Stimulated activated naive B cell treated with anti-CD40 and anti-IgM and Interleukin-4, amounts not matched to agents 10 μg/mL and 1 μg/mL and 100 μg/mL, for 72 hours (primary cell): ENCODE measurements at regions not wholly inside any gene's neighbourhood (a gene's known extent, or its start where the extent isn't known, plus 50 kb on each side); places are given as distances from the start of the nearest gene placed in this dataset.

Experiments
- ATAC-seq, 2 donors: fragments of 150-1000 bp; cut with Tn5 transposase; replicated peaks; 2 replicates each; pipeline ENCODE4 v1.10.0; 2021; ENCODE audit warnings: moderate library complexity in 1 of 2
- DNase-seq: peaks from one replicate; pipeline ENCODE4 v3.0.0; 2021
- H3K27ac Mint-ChIP-seq: one replicate; pipeline ENCODE4 v1.8.0; 2022; ENCODE audit warnings: mild to moderate bottlenecking, mixed read lengths
- H3K27me3 Mint-ChIP-seq, 2 donors: one replicate each; pipeline ENCODE4 v1.8.0; 2022; ENCODE audit warnings: mixed read lengths in 2 of 2
- H3K36me3 Mint-ChIP-seq, 2 donors: one replicate each; pipeline ENCODE4 v1.8.0; 2022; ENCODE audit warnings: mixed read lengths in 2 of 2, mild to moderate bottlenecking in 1 of 2
- H3K4me1 Mint-ChIP-seq, 2 donors: one replicate each; pipeline ENCODE4 v1.8.0; 2022; ENCODE audit warnings: mixed read lengths in 2 of 2, mild to moderate bottlenecking in 1 of 2
- H3K4me3 Mint-ChIP-seq, 2 donors: one replicate each; pipeline ENCODE4 v1.8.0; 2022; ENCODE audit warnings: mild to moderate bottlenecking in 2 of 2, mixed read lengths in 2 of 2, moderate library complexity in 1 of 2
- H3K9me3 Mint-ChIP-seq, 2 donors: one replicate each; pipeline ENCODE4 v1.8.0; 2022; ENCODE audit warnings: mixed read lengths in 2 of 2, mild to moderate bottlenecking in 1 of 2

DNA sequence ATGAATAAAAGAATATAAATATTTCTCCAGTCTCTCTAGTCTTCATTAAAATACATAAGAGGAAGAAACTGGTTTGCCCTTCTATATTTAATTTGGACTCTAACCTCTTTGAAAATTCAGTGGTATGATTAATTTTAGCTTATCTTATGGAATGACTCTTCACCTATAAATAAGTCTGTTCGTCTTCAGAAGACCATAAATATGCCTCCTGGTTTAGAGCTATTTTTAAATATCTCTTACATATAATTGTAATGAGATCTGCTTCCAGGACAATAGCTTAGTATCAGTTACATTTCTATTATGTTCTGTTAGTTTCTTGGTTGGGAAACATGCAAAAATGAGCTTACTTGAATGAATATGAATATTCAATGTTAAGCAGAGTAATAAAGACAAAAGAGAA is 257.5 kb upstream of the HMGA2 start:
- Mint-ChIP-seq H3K4me3 (no peak overlapping the region), H3K9me3 (peaks cover 4% of the 10 kb centered on the region in 2 donors), H3K27me3 (peaks cover 26% of the 10 kb centered on the region in 2 donors), H3K36me3 (no peaks in the 10 kb centered on the region), H3K27ac (no peak overlapping the region), H3K4me1 (no peaks in the 10 kb centered on the region)
- ATAC-seq: no peak
- DNase-seq: no peak

DNA sequence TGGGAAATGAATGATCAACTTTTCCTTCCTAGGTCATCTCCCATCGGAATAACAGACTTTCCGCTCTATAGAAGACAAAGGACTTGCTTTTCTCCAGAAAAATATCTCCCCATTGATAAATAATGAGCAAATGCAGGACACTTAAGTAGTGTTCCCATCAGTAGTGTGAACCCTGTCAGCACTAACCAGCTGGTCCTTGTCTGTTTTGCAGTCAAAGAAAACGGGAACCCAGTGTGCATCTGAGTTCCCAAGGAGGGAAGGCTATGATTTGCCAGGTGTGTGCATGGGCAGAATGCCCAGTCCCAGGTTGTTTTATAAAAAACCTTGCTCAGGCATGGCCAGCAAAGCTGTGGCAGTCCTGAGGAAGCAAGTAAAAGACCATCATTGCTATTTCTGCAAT is 256.5 kb upstream of the HMGA2 start:
- Mint-ChIP-seq H3K4me1 (no peaks in the 10 kb centered on the region), H3K9me3 (peaks cover 4 to 8% of the 10 kb centered on the region in 2 donors), H3K36me3 (no peaks in the 10 kb centered on the region), H3K27me3 (peaks cover 26% of the 10 kb centered on the region in 2 donors), H3K4me3 (no peak overlapping the region), H3K27ac (no peak overlapping the region)
- ATAC-seq: no peak
- DNase-seq: no peak

DNA sequence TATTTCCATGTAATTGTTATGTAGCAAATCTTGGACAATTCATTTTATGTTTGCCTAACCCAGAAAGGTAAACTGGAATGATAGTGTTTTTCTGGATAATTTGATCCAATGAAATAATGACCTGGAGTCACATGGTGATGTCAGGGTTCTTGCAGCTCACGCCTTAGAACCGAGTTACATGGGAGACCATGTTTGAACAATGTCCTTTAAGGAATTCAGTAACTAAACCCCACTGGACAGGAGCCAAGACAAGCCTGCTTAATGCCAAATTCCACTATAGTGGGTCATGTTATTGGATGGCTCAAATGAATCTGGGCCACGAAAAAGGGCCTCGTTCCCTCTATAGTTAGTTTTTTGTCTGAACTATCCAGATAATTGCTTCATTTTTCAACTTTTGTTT is 255.8 kb upstream of the HMGA2 start:
- Mint-ChIP-seq H3K36me3 (no peaks in the 10 kb centered on the region), H3K4me1 (no peaks in the 10 kb centered on the region), H3K27me3 (peaks cover 21 to 22% of the 10 kb centered on the region in 2 donors), H3K9me3 (peaks cover 8 to 14% of the 10 kb centered on the region in 2 donors), H3K27ac (no peak overlapping the region), H3K4me3 (no peak overlapping the region)
- DNase-seq (no peak), ATAC-seq (no peak)

DNA sequence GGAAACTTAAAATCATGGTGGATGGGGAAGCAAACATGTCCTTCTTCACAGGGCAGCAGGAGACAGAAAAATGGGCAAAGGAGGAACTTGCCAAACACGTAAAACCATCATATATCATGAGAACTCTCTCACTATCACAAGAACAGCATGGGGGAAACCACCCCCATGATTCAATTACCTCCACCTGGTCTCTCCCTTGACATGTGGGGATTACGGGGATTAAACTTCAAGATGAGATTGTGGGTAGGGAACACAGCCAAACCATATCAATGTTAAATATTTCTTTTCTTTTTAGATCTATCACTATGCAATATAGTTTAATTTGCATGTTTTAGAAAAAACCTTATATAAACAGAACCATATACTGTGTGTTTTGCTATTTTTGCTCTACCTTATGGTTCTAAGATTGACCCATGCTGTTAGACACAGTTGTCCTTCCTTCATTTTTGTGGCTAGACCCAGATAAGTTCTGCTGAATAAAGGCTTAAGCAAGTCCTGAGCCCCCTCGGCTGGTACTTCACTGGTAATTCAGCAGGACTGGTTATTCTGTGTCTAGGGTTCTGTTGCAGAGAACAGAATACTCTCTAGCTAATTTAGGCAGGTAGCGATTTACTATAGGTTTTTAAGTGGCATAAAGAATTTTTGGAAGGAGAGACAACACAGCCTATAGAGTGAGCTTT is 253.7 kb upstream of the HMGA2 start:
- H3K36me3 Mint-ChIP-seq: no peaks in the 10 kb centered on the region
- no peak for DNase-seq
- H3K9me3 Mint-ChIP-seq: peaks cover 13 to 23% of the 10 kb centered on the region in 2 donors
- no peak for ATAC-seq
- no peak overlapping the region for H3K4me3 Mint-ChIP-seq
- H3K4me1 Mint-ChIP-seq: no peaks in the 10 kb centered on the region
- peaks cover 14 to 22% of the 10 kb centered on the region in 2 donors for H3K27me3 Mint-ChIP-seq
- no peak overlapping the region for H3K27ac Mint-ChIP-seq

DNA sequence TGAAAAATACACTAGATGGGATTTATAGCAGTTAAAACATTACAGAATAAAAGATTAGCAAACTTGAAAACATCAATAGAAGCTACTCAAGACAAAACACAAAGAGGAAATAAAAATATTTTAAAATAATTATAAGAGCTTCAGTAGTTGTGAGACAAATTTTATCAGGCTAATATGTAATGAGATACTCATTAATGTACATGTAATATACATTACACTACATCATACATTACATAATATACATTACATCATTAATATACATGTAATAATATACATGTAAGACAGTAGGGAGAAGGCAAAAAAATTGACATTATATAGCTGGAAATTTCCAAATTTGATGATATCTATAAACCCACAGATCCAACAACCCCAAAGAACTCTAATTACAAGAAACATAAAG is 249.4 kb upstream of the HMGA2 start:
- no peak for ATAC-seq
- no peak overlapping the region for H3K4me3 Mint-ChIP-seq
- no peaks in the 10 kb centered on the region for H3K36me3 Mint-ChIP-seq
- H3K4me1 Mint-ChIP-seq: no peaks in the 10 kb centered on the region
- peaks cover 15 to 27% of the 10 kb centered on the region in 2 donors for H3K9me3 Mint-ChIP-seq
- no peak for DNase-seq
- H3K27ac Mint-ChIP-seq: no peak overlapping the region
- peaks cover 4 to 7% of the 10 kb centered on the region in 2 donors for H3K27me3 Mint-ChIP-seq

DNA sequence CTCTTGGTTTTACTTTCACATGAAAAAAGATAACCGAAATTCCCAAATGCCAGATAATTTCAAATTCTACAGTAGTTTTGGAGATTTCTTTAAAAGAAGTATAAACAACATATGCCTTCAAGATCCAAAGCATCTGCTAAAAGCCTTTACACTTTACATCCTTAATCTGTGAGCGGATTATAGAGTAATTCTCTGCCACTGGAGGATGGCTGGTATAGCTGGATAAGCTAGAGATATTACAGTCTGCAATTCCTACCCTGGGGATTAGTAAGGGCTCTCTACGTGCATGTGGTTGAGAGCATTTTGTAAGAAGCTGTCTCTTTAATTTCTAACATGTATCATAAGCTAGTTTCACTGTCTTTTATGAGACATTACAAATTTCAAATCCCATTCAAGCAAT is 240.3 kb upstream of the HMGA2 start:
- no peak for ATAC-seq
- no peak overlapping the region for H3K4me3 Mint-ChIP-seq
- DNase-seq: no peak
- no peaks in the 10 kb centered on the region for H3K36me3 Mint-ChIP-seq
- no peak overlapping the region for H3K27ac Mint-ChIP-seq
- no peaks in the 10 kb centered on the region for H3K4me1 Mint-ChIP-seq
- no peaks in the 10 kb centered on the region for H3K27me3 Mint-ChIP-seq
- H3K9me3 Mint-ChIP-seq: peaks cover 0 to 3% of the 10 kb centered on the region in 2 donors

DNA sequence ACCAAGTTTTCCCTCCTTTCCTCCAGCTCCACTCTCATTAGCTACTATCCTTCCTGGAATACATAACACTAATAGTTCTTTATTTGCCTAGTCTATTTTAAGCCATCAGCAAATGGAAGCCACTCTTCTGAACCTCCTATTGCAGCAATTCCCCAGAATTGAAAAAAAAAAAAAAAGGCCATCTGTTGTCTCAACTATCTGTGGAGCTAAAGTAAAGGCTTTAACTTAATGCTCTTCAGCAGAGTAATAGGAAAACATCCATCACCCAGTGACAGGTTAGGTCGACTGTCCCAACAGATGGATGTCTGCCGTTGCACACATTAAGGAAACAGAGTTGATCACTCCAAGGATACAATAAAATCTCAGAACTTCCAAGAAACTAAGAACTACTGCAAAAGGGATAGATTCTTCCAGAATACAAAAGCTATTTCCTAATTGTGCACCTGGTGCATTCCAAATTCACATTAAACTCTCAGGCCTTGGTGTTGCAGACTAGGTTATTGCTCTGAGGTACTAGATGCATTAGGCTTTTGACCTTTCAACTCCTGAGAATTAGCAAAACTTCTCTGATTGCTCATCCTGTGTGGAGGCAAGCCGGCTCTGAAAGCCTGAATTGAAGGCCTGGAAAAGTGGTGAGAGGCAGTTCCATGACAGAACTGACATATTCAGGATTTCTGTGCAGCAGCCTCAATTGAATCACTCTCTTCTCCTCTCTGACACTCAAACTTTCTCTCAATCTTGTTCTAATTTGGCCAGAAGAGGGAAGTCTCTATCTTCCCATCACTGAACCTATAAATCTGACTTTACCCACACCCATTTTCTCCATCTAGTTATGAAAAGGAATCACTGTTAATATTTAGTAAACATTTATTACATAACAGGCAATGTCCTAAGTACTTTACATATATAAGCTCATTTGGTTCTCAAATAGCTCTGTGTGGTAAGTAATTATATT is 238.4 kb upstream of the HMGA2 start:
- H3K27me3 Mint-ChIP-seq: no peaks in the 10 kb centered on the region
- no peaks in the 10 kb centered on the region for H3K9me3 Mint-ChIP-seq
- H3K36me3 Mint-ChIP-seq: no peaks in the 10 kb centered on the region
- ATAC-seq: no peak
- no peak overlapping the region for H3K27ac Mint-ChIP-seq
- no peaks in the 10 kb centered on the region for H3K4me1 Mint-ChIP-seq
- H3K4me3 Mint-ChIP-seq: no peak overlapping the region
- no peak for DNase-seq

DNA sequence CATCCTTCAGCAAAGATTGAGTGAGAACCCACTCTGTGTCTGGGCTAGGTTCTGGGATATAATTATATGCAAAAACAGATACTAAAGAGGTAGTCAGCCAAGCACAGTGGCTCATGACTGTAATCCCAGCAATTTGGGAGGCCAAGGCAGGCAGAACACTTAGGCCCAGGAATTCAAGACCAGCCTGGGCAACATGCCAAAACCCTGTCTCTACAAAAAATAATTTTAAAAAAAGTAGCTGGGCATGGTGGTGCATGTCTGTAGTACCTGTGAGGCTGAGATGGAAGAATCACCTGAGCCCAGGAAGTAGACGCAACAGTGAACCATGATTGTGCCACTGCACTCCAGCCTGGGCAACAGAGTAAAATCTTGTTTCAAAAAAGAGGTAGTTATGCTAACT is 237.5 kb upstream of the HMGA2 start:
- DNase-seq (no peak), ATAC-seq (no peak)
- Mint-ChIP-seq H3K36me3 (no peaks in the 10 kb centered on the region), H3K4me1 (no peaks in the 10 kb centered on the region), H3K4me3 (no peak overlapping the region), H3K27ac (no peak overlapping the region), H3K27me3 (no peaks in the 10 kb centered on the region), H3K9me3 (no peaks in the 10 kb centered on the region)

DNA sequence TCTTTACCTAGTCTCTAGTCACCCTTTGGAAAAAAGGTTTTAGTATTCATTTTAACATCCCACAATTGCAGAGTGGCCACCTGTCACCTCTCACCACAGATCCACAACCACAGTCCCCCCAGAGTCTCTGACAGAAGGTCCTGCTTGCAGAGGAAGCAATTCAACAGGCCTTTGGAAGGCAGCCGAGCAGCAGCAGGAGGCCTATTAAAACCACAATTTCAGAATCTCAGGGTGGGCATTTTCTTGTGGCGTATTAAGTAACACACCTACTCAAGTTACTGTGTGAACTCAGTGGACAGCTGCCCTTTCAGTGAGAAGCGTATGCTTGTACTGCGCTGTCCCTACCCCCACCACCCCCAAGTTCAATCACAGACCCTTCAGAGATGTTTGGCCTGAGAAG is 234.0 kb upstream of the HMGA2 start:
- no peaks in the 10 kb centered on the region for H3K4me1 Mint-ChIP-seq
- no peaks in the 10 kb centered on the region for H3K36me3 Mint-ChIP-seq
- no peak overlapping the region for H3K27ac Mint-ChIP-seq
- H3K9me3 Mint-ChIP-seq: no peaks in the 10 kb centered on the region
- DNase-seq (no peak), ATAC-seq (no peak)
- peaks cover 0 to 6% of the 10 kb centered on the region in 2 donors for H3K27me3 Mint-ChIP-seq
- H3K4me3 Mint-ChIP-seq: no peak overlapping the region

DNA sequence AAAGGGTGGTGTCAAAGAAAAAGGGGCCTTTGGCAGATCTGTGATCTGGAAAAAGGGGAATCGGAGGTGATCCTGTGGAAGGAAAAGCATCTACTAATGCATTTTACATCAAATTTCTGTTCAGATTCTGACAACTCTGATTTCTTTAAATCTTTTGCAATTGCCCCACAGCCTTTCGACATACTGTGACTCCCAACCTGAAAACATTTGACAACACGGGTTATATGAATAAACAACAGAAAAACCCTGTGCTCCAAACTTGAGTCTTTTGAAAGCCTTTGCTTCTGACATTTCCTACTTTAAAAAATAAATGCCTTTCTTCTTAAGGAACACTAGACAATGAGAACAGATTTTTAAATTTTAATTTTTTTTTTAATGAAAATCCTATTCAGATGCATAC is 231.9 kb upstream of the HMGA2 start:
- Mint-ChIP-seq H3K27me3 (peaks cover 0 to 11% of the 10 kb centered on the region in 2 donors), H3K9me3 (no peaks in the 10 kb centered on the region), H3K4me3 (no peak overlapping the region), H3K4me1 (no peaks in the 10 kb centered on the region), H3K36me3 (no peaks in the 10 kb centered on the region), H3K27ac (no peak overlapping the region)
- ATAC-seq: no peak
- DNase-seq: no peak

DNA sequence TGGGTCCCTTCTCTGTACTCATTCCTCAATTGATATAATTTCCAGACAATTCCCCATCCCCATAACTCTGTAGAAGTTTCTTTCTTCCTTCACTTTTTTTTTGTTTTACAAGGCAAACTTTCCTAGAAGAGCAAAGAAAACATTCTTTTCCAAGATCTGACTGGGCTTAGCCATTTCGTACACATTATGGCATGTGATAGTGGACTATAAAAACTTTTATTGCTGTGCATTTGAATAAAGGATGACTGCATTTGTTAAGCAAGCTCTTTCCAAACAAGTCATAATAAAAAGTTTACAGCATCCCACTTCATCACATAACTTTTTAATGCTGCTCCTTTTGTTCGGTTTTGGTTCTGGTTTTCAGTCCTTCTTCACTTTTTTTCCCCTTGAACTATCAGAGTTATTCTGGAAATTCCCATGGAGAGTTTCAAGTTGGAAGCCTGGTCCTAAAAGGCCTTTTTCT is 231.0 kb upstream of the HMGA2 start:
- peaks cover 0 to 11% of the 10 kb centered on the region in 2 donors for H3K27me3 Mint-ChIP-seq
- no peak overlapping the region for H3K27ac Mint-ChIP-seq
- no peak overlapping the region for H3K4me3 Mint-ChIP-seq
- no peaks in the 10 kb centered on the region for H3K36me3 Mint-ChIP-seq
- ATAC-seq (no peak), DNase-seq (no peak)
- no peaks in the 10 kb centered on the region for H3K4me1 Mint-ChIP-seq
- no peaks in the 10 kb centered on the region for H3K9me3 Mint-ChIP-seq

DNA sequence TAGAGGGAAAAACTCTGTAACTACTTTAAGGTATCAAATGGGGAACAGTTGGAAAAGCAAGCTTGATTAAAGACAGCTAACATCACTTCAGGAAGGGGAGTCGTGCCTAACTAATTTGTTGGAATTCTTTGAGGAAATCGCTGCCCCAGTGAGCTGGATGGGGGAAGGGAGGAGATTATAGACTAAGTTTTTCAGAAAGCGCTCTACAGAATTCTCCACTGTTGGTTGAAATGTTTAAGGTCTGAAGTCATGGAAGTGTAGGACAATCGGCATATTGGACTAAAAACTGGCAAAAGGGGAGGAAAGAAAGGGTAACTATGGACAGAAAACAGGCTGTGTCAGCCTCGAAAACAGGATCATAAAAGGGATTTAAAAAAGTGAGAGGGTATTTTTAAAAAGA is 229.9 kb upstream of the HMGA2 start:
- H3K4me3 Mint-ChIP-seq: no peak overlapping the region
- no peaks in the 10 kb centered on the region for H3K4me1 Mint-ChIP-seq
- H3K27me3 Mint-ChIP-seq: peaks cover 0 to 11% of the 10 kb centered on the region in 2 donors
- no peaks in the 10 kb centered on the region for H3K36me3 Mint-ChIP-seq
- ATAC-seq (no peak), DNase-seq (no peak)
- no peak overlapping the region for H3K27ac Mint-ChIP-seq
- no peaks in the 10 kb centered on the region for H3K9me3 Mint-ChIP-seq

DNA sequence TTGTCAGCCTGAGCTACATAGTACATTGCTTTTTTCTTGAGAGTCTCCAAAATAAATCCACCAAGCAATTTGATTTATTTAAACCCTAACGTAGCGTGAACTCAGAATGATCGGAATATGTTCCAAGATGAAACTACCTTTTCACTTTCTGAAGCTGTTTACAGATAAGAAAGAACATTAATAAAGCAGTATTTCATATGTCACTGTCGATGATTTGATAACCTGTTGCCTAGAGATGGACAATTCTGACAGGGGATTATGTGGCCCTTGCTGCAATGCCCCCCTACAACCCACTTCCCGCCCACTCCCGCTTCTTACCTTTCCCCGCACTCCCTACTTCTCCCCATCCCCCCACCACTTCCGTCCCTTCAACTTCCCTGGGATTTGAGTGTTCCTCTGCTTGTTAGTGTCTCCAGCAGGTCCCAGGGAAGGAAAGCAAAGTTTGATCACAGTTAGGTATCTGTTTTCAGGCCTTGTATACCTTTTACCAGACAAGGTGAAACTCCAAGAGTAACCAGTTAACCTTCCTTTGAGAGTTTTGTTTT is 229.2 kb upstream of the HMGA2 start:
- H3K27me3 Mint-ChIP-seq: peaks cover 0 to 11% of the 10 kb centered on the region in 2 donors
- DNase-seq: no peak
- no peak for ATAC-seq
- no peaks in the 10 kb centered on the region for H3K36me3 Mint-ChIP-seq
- no peak overlapping the region for H3K27ac Mint-ChIP-seq
- no peaks in the 10 kb centered on the region for H3K4me1 Mint-ChIP-seq
- H3K9me3 Mint-ChIP-seq: no peaks in the 10 kb centered on the region
- no peak overlapping the region for H3K4me3 Mint-ChIP-seq

DNA sequence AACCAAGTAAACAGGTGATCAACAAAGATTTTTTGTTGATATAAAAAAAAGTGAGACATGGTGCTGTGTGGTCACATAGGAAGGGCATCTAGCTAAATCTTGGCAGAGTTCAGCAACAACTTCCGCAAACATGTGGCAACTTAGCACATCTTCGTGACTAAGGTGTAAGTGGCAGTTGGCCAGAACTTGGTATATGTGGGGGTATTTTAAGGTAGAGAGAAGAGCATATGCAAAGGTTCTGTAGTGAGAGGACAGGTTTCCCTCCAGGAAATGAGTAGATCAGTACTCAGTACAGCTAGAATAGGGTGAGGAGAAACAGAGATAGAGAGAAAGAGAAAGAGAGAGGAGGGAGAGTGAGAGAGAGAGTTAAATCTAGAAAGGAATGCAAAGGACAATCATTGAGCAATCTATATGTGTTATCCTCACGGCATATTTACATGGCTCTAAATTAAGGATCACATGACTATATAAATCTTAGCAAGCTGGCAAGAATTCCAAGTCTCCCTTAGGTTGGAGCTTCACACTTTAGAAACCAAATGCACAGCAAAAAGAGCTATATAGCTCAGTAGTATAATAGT is 227.7 kb upstream of the HMGA2 start:
- Mint-ChIP-seq H3K9me3 (no peaks in the 10 kb centered on the region), H3K27me3 (peaks cover 5 to 20% of the 10 kb centered on the region in 2 donors), H3K4me1 (no peaks in the 10 kb centered on the region), H3K27ac (no peak overlapping the region), H3K4me3 (no peak overlapping the region), H3K36me3 (no peaks in the 10 kb centered on the region)
- ATAC-seq (no peak), DNase-seq (no peak)
